CD4-positive, CD25-positive, alpha-beta regulatory T cell (primary cell): ENCODE measurements at regions not wholly inside any gene's neighbourhood (a gene's known extent, or its start where the extent isn't known, plus 50 kb on each side); places are given as distances from the start of the nearest gene placed in this dataset.

Source experiments
- ATAC-seq, 2 donors: fragments of 150-1000 bp; cut with Tn5 transposase; one replicate each; pipeline ENCODE4 v1.10.0; 2021; ENCODE audit warnings: low read depth in 2 of 2, moderate number of reproducible peaks in 2 of 2, moderate library complexity in 1 of 2
- DNase-seq, 3 donors: peaks; one replicate each; pipeline versions ENCODE4 v3.0.0 to v3.0.0-alpha.2; 2012 to 2022; ENCODE audit warnings: mixed read lengths in 1 of 3
- H3K27ac ChIP-seq: one replicate; pipeline ENCODE4 v1.7.0; 2013; ENCODE audit warnings: mild to moderate bottlenecking, low read length; ENCODE audit not compliant: insufficient read depth, poor library complexity, severe bottlenecking
- H3K27me3 ChIP-seq: one replicate; pipeline ENCODE4 v1.7.0; 2013; ENCODE audit warnings: low read length; ENCODE audit not compliant: control insufficient read depth, insufficient read depth
- H3K36me3 ChIP-seq: one replicate; pipeline ENCODE4 v1.7.0; 2013; ENCODE audit warnings: mild to moderate bottlenecking, low read length, moderate library complexity; ENCODE audit not compliant: control insufficient read depth, insufficient read depth
- H3K4me1 ChIP-seq: 2 replicates; pipeline ENCODE4 v1.7.0; 2013; ENCODE audit warnings: mild to moderate bottlenecking, low read length; ENCODE audit not compliant: insufficient read depth, control insufficient read depth, poor library complexity, severe bottlenecking
- H3K4me3 ChIP-seq: one replicate; pipeline ENCODE4 v1.7.0; 2013; ENCODE audit warnings: low read depth, mild to moderate bottlenecking, low read length, moderate library complexity
- H3K9me3 ChIP-seq, 2 experiments: 1 replicate in 1 of 2; 2 replicates in 1 of 2; pipeline ENCODE4 v1.7.0; 2013; ENCODE audit warnings: low read length in 2 of 2, mild to moderate bottlenecking in 1 of 2, moderate library complexity in 1 of 2; ENCODE audit not compliant: control insufficient read depth in 2 of 2
- H3K27ac Mint-ChIP-seq, 3 donors: one replicate each; pipeline ENCODE4 v1.8.0; 2020 to 2022; ENCODE audit warnings: mild to moderate bottlenecking in 3 of 3, mixed read lengths in 3 of 3, moderate library complexity in 2 of 3
- H3K27me3 Mint-ChIP-seq: one replicate; pipeline ENCODE4 v1.8.0; 2022; ENCODE audit warnings: mild to moderate bottlenecking, mixed read lengths
- H3K36me3 Mint-ChIP-seq: one replicate; pipeline ENCODE4 v1.8.0; 2020; ENCODE audit warnings: mixed read lengths
- H3K4me1 Mint-ChIP-seq, 4 donors: one replicate each; pipeline ENCODE4 v1.8.0; 2020 to 2022; ENCODE audit warnings: mixed read lengths in 4 of 4, mild to moderate bottlenecking in 1 of 4
- H3K4me3 Mint-ChIP-seq, 4 donors: one replicate each; pipeline ENCODE4 v1.8.0; 2020 to 2022; ENCODE audit warnings: mild to moderate bottlenecking in 4 of 4, mixed read lengths in 4 of 4, moderate library complexity in 3 of 4
- H3K9me3 Mint-ChIP-seq, 7 donors: one replicate each; pipeline ENCODE4 v1.8.0; 2020 to 2022; ENCODE audit warnings: mixed read lengths in 7 of 7, mild to moderate bottlenecking in 3 of 7, moderate library complexity in 2 of 7

- Histone ChIP-seq H3K9me3 (no peaks in the 10 kb centered on the region), H3K4me3 (no peak overlapping the region), H3K27me3 (no peaks in the 10 kb centered on the region), H3K4me1 (no peaks in the 10 kb centered on the region), H3K36me3 (no peaks in the 10 kb centered on the region), H3K27ac (no peak overlapping the region)
- no peak for DNase-seq
- Mint-ChIP-seq H3K4me1 (no peaks in the 10 kb centered on the region), H3K27me3 (no peaks in the 10 kb centered on the region), H3K4me3 (no peak overlapping the region), H3K9me3 (peaks cover 0 to 7% (median 1%) of the 10 kb centered on the region in 7 donors), H3K27ac (no peak overlapping the region), H3K36me3 (no peaks in the 10 kb centered on the region)
- no peak for ATAC-seq
These were observed 878.5 kb upstream of the MAP3K7 start for GRCh38 chr6:91465393-91465792.

- DNase-seq, result no peak
- ATAC-seq, result no peak
- H3K4me3 ChIP-seq, result no peak overlapping the region
- H3K4me1 ChIP-seq, result no peaks in the 10 kb centered on the region
- no peaks in the 10 kb centered on the region for H3K36me3 ChIP-seq
- no peaks in the 10 kb centered on the region for H3K9me3 ChIP-seq
- Mint-ChIP-seq H3K36me3 (no peaks in the 10 kb centered on the region), H3K9me3 (peaks cover 0 to 4% (median 1%) of the 10 kb centered on the region in 7 donors), H3K27me3 (no peaks in the 10 kb centered on the region), H3K4me3 (no peak overlapping the region), H3K27ac (no peak overlapping the region), H3K4me1 (no peaks in the 10 kb centered on the region)
- H3K27ac ChIP-seq, result no peak overlapping the region
- H3K27me3 ChIP-seq, result no peaks in the 10 kb centered on the region
These were observed 877.8 kb upstream of the MAP3K7 start for GRCh38 chr6:91464718-91465117.

GRCh38 chr6:91464201-91464600, 877.3 kb upstream of the MAP3K7 start:
- Mint-ChIP-seq H3K4me3 (no peak overlapping the region), H3K27me3 (no peaks in the 10 kb centered on the region), H3K4me1 (no peaks in the 10 kb centered on the region), H3K9me3 (peaks cover 0 to 4% (median 1%) of the 10 kb centered on the region in 7 donors), H3K27ac (no peak overlapping the region), H3K36me3 (no peaks in the 10 kb centered on the region)
- no peaks in the 10 kb centered on the region for H3K36me3 ChIP-seq
- H3K27me3 ChIP-seq, result no peaks in the 10 kb centered on the region
- no peak overlapping the region for H3K27ac ChIP-seq
- DNase-seq (no peak), ATAC-seq (no peak)
- H3K4me3 ChIP-seq, result no peak overlapping the region
- H3K4me1 ChIP-seq, result no peaks in the 10 kb centered on the region
- no peaks in the 10 kb centered on the region for H3K9me3 ChIP-seq

GRCh38 chr6:91462241-91462640, 875.4 kb upstream of the MAP3K7 start:
- Mint-ChIP-seq H3K4me3 (no peak overlapping the region), H3K4me1 (no peaks in the 10 kb centered on the region)

DNA sequence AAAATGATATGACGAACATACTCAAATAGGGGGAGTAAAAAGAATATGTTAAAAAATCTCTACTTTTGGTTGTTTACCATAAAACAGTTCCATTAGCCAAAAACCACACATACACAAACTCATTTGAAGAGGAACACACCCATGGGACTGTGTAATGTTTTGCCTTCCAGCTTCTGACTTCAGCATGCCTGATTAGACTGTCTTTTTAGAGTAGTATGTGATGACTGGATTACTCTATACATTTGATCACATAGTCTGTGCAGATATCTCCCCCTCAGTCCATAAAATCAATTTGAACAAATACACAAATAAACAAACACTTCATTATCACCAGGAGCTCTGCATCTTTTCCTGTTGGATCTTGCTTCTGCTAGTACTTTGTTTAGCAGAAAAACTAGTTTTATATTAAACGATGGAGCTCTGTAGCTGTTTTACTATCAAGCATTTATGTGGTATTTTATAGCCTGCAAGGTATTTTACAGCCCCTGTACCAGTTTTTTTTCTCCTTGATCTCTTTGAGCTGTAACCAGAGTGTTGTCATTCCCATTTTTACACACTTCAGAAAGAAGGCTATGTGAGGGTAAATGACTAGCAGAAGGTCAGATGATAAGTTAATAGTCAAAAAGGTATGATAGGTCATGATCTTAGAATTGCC, 866.5 kb upstream of the MAP3K7 start:
- no peaks in the 10 kb centered on the region for H3K27me3 Mint-ChIP-seq

More at GRCh38 chr6:91462241-91462640, 875.4 kb upstream of the MAP3K7 start:
- H3K36me3 Mint-ChIP-seq, result no peaks in the 10 kb centered on the region
- no peaks in the 10 kb centered on the region for H3K27me3 Mint-ChIP-seq
- Histone ChIP-seq H3K27me3 (no peaks in the 10 kb centered on the region), H3K9me3 (no peaks in the 10 kb centered on the region), H3K4me3 (no peak overlapping the region), H3K27ac (no peak overlapping the region), H3K4me1 (no peaks in the 10 kb centered on the region), H3K36me3 (no peaks in the 10 kb centered on the region)
- DNase-seq, result no peak
- H3K27ac Mint-ChIP-seq, result no peak overlapping the region
- no peak for ATAC-seq
- H3K9me3 Mint-ChIP-seq, result peaks cover 0 to 7% (median 4%) of the 10 kb centered on the region in 7 donors

DNA sequence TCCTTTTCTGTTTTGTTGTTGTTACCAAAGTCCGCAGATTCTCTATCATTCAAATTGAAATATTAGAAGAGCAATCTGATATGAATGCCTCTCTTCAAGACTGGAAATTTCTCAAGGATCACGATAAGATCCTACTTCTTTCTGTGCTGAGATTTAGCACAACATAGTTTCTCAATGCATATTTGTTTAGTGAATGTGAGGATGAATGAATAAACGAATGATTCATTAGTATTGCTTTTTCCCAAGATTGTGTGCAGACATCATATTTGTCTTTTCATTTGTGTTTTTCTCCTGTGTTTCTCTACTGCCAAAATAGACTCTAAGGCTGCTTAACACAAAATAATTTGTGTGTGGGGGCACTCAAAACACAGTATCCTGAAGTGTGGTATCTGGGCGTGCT, 862.7 kb upstream of the MAP3K7 start:
- H3K36me3 Mint-ChIP-seq, result no peaks in the 10 kb centered on the region
- H3K36me3 ChIP-seq, result no peaks in the 10 kb centered on the region
- H3K4me3 ChIP-seq, result no peak overlapping the region
- H3K4me1 Mint-ChIP-seq, result no peaks in the 10 kb centered on the region
- H3K27me3 Mint-ChIP-seq, result no peaks in the 10 kb centered on the region
- no peak overlapping the region for H3K4me3 Mint-ChIP-seq
- no peaks in the 10 kb centered on the region for H3K4me1 ChIP-seq
- ATAC-seq (no peak), DNase-seq (no peak)
- no peaks in the 10 kb centered on the region for H3K9me3 ChIP-seq
- no peak overlapping the region for H3K27ac Mint-ChIP-seq
- H3K27ac ChIP-seq, result no peak overlapping the region
- H3K9me3 Mint-ChIP-seq, result peaks cover 0 to 5% (median 0%) of the 10 kb centered on the region in 7 donors
- H3K27me3 ChIP-seq, result no peaks in the 10 kb centered on the region

More for the DNA sequence above, 866.5 kb upstream of the MAP3K7 start:
- H3K36me3 Mint-ChIP-seq, result no peaks in the 10 kb centered on the region
- H3K9me3 Mint-ChIP-seq, result peaks cover 0 to 22% (median 7%) of the 10 kb centered on the region in 7 donors
- Histone ChIP-seq H3K36me3 (no peaks in the 10 kb centered on the region), H3K9me3 (no peaks in the 10 kb centered on the region), H3K27ac (no peak overlapping the region), H3K4me3 (no peak overlapping the region), H3K4me1 (no peaks in the 10 kb centered on the region), H3K27me3 (no peaks in the 10 kb centered on the region)
- H3K27ac Mint-ChIP-seq, result no peak overlapping the region
- H3K4me3 Mint-ChIP-seq, result no peak overlapping the region
- no peaks in the 10 kb centered on the region for H3K4me1 Mint-ChIP-seq
- ATAC-seq (no peak), DNase-seq (no peak)

- peaks cover 0 to 5% (median 2%) of the 10 kb centered on the region in 7 donors for H3K9me3 Mint-ChIP-seq
- Histone ChIP-seq H3K27ac (no peak overlapping the region), H3K36me3 (no peaks in the 10 kb centered on the region), H3K9me3 (no peaks in the 10 kb centered on the region), H3K4me3 (no peak overlapping the region), H3K27me3 (no peaks in the 10 kb centered on the region), H3K4me1 (no peaks in the 10 kb centered on the region)
- no peak overlapping the region for H3K27ac Mint-ChIP-seq
- H3K27me3 Mint-ChIP-seq, result no peaks in the 10 kb centered on the region
- ATAC-seq (no peak), DNase-seq (no peak)
- H3K36me3 Mint-ChIP-seq, result no peaks in the 10 kb centered on the region
- no peaks in the 10 kb centered on the region for H3K4me1 Mint-ChIP-seq
- H3K4me3 Mint-ChIP-seq, result no peak overlapping the region
These were observed 860.8 kb upstream of the MAP3K7 start for GRCh38 chr6:91447530-91448254.

DNA sequence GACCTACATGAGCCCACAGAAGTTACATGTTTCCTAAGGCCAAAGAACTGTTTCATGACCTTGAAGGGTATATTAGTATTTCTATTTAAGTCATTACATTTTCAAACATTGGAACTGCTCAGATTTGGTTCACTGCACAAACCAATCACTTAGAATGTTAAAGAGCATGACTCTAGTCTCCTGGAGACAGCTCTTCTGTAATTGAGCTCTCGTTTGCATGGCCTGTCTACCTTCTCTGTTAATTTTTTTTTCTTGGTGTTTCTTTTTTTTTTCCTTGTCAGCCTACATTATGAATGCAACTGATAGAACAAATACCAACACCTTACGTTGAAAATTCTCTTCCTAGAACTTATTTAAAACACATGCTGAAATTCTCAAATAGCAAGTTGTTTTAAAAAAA, 860.2 kb upstream of the MAP3K7 start:
- H3K27ac ChIP-seq, result no peak overlapping the region
- Mint-ChIP-seq H3K27ac (no peak overlapping the region), H3K9me3 (peaks cover 0 to 5% (median 2%) of the 10 kb centered on the region in 7 donors), H3K36me3 (no peaks in the 10 kb centered on the region), H3K4me1 (no peaks in the 10 kb centered on the region), H3K27me3 (no peaks in the 10 kb centered on the region), H3K4me3 (no peak overlapping the region)
- no peak overlapping the region for H3K4me3 ChIP-seq
- no peaks in the 10 kb centered on the region for H3K36me3 ChIP-seq
- H3K27me3 ChIP-seq, result no peaks in the 10 kb centered on the region
- H3K9me3 ChIP-seq, result no peaks in the 10 kb centered on the region
- H3K4me1 ChIP-seq, result no peaks in the 10 kb centered on the region
- no peak for ATAC-seq
- DNase-seq, result no peak
